MM.1S (cell line): ENCODE measurements at regions not wholly inside any gene's neighbourhood (a gene's known extent, or its start where the extent isn't known, plus 50 kb on each side); places are given as distances from the start of the nearest gene placed in this dataset.

Experiments used
- DNase-seq: peaks from one replicate; pipeline ENCODE4 v3.0.0-alpha.2; 2015
- H2AFZ ChIP-seq: fragments of 300-600 bp; sonication (generic); 2 replicates; pipeline ENCODE4 v1.6.0; 2016; ENCODE audit warnings: antibody characterized with exemption, low read length
- H3F3A ChIP-seq: fragments of 300-600 bp; sonication (generic); 2 replicates; pipeline ENCODE4 v1.6.1; 2016; ENCODE audit warnings: mild to moderate bottlenecking, antibody characterized with exemption, low read length, moderate library complexity, mixed read lengths; ENCODE audit not compliant: insufficient read depth
- H3K27ac ChIP-seq: fragments of 300-600 bp; sonication (generic); 2 replicates; pipeline ENCODE4 v1.5.1; 2016; ENCODE audit warnings: mild to moderate bottlenecking, low read length
- H3K27me3 ChIP-seq: fragments of 300-600 bp; sonication (generic); replicated peaks from 2 replicates; pipeline ENCODE4 v1.6.0; 2016; ENCODE audit warnings: low read length; ENCODE audit not compliant: insufficient read depth
- H3K36me3 ChIP-seq: fragments of 300-600 bp; sonication (generic); replicated peaks from 2 replicates; pipeline ENCODE4 v1.6.1; 2016; ENCODE audit warnings: mild to moderate bottlenecking, low read length, mixed read lengths; ENCODE audit not compliant: insufficient read depth
- H3K4me1 ChIP-seq: fragments of 300-600 bp; sonication (generic); 2 replicates; pipeline ENCODE4 v1.6.1; 2016; ENCODE audit warnings: low read length, mixed read lengths
- H3K4me2 ChIP-seq: fragments of 300-600 bp; sonication (generic); 2 replicates; pipeline ENCODE4 v1.6.0; 2016; ENCODE audit warnings: low read depth, low read length
- H3K4me3 ChIP-seq: fragments of 300-600 bp; sonication (generic); 2 replicates; pipeline ENCODE4 v1.5.1; 2016; ENCODE audit warnings: low read length, mixed read lengths
- H3K79me2 ChIP-seq: fragments of 300-600 bp; sonication (generic); 2 replicates; pipeline ENCODE4 v1.6.1; 2016; ENCODE audit warnings: mixed run types, low read length, mixed read lengths
- H3K9ac ChIP-seq: fragments of 300-600 bp; sonication (generic); 2 replicates; pipeline ENCODE4 v1.6.1; 2016; ENCODE audit warnings: low read length, mixed read lengths
- H3K9me2 ChIP-seq: fragments of 300-600 bp; sonication (generic); replicated peaks from 2 replicates; pipeline ENCODE4 v1.6.1; 2016; ENCODE audit warnings: mild to moderate bottlenecking, low read length, mixed read lengths; ENCODE audit not compliant: insufficient read depth
- H3K9me3 ChIP-seq: fragments of 300-600 bp; sonication (generic); replicated peaks from 2 replicates; pipeline ENCODE4 v1.6.1; 2016; ENCODE audit warnings: mild to moderate bottlenecking, low read length, mixed read lengths; ENCODE audit not compliant: insufficient read depth
- H4K20me1 ChIP-seq: fragments of 300-600 bp; sonication (generic); 2 replicates; pipeline ENCODE4 v1.6.1; 2016; ENCODE audit warnings: mild to moderate bottlenecking, low read length, moderate library complexity, mixed read lengths; ENCODE audit not compliant: insufficient read depth
- CTCF ChIP-seq: fragments of 300-600 bp; sonication (generic); IDR thresholded peaks from 2 replicates; pipeline ENCODE4 v1.5.1; 2016; ENCODE audit warnings: antibody characterized with exemption, low read length, mixed read lengths
- EZH2 ChIP-seq: fragments of 300-600 bp; sonication (generic); optimal IDR thresholded peaks from 2 replicates; pipeline ENCODE3; 2017; ENCODE audit warnings: low read depth, mild to moderate bottlenecking, antibody characterized with exemption, low read length, mixed read lengths
- EZH2phosphoT487 ChIP-seq: fragments of 300-600 bp; sonication (generic); IDR thresholded peaks from 2 replicates; pipeline ENCODE4 v1.6.1; 2018; ENCODE audit warnings: antibody characterized with exemption, low read length

GRCh38 chr1:4083231-4084047 is 183.4 kb upstream of the C1orf174 start:
- H4K20me1 ChIP-seq: no peaks in the 10 kb centered on the region
- H3F3A ChIP-seq: no peaks in the 10 kb centered on the region
- peaks cover 81% of the 10 kb centered on the region for H3K27me3 ChIP-seq
- H3K9me2 ChIP-seq: no peaks in the 10 kb centered on the region
- TF ChIP-seq EZH2 (no peak), EZH2phosphoT487 (no peak), CTCF (no peak)
- no peak for DNase-seq
- H3K4me1 ChIP-seq: no peaks in the 10 kb centered on the region
- H3K79me2 ChIP-seq: no peaks in the 10 kb centered on the region
- no peak overlapping the region for H3K4me3 ChIP-seq
- no peak overlapping the region for H3K4me2 ChIP-seq
- H2AFZ ChIP-seq: no peak overlapping the region
- no peak overlapping the region for H3K27ac ChIP-seq
- H3K36me3 ChIP-seq: no peaks in the 10 kb centered on the region
- no peak overlapping the region for H3K9ac ChIP-seq
- no peaks in the 10 kb centered on the region for H3K9me3 ChIP-seq

- Histone ChIP-seq H3K9me3 (no peaks in the 10 kb centered on the region), H3K27ac (no peak overlapping the region), H3K27me3 (peaks cover 86% of the 10 kb centered on the region), H3K79me2 (no peaks in the 10 kb centered on the region), H3K36me3 (no peaks in the 10 kb centered on the region), H4K20me1 (no peaks in the 10 kb centered on the region), H3F3A (no peaks in the 10 kb centered on the region), H3K4me2 (no peak overlapping the region), H3K9ac (no peak overlapping the region), H2AFZ (no peak overlapping the region), H3K9me2 (no peaks in the 10 kb centered on the region), H3K4me3 (no peak overlapping the region), H3K4me1 (no peaks in the 10 kb centered on the region)
- TF ChIP-seq CTCF: no peak
- TF ChIP-seq EZH2: no peak
- TF ChIP-seq EZH2phosphoT487: no peak
- no peak for DNase-seq
Observed at GRCh38 chr1:4084048-4084431, 184.0 kb upstream of the C1orf174 start.

GRCh38 chr1:4084446-4084845 is 184.4 kb upstream of the C1orf174 start:
- Histone ChIP-seq H3K36me3 (no peaks in the 10 kb centered on the region), H3K4me3 (no peak overlapping the region), H4K20me1 (no peaks in the 10 kb centered on the region), H3K4me2 (no peak overlapping the region), H3K9me3 (no peaks in the 10 kb centered on the region), H2AFZ (no peak overlapping the region), H3K27me3 (peaks cover 90% of the 10 kb centered on the region), H3K27ac (no peak overlapping the region), H3K9me2 (no peaks in the 10 kb centered on the region), H3F3A (no peaks in the 10 kb centered on the region), H3K4me1 (no peaks in the 10 kb centered on the region), H3K79me2 (no peaks in the 10 kb centered on the region), H3K9ac (no peak overlapping the region)
- TF ChIP-seq EZH2phosphoT487: no peak
- no peak for DNase-seq

GRCh38 chr1:4084896-4085295 is 184.8 kb upstream of the C1orf174 start:
- Histone ChIP-seq H4K20me1 (no peaks in the 10 kb centered on the region), H3K27me3 (peaks cover 94% of the 10 kb centered on the region), H3K9me2 (no peaks in the 10 kb centered on the region), H3K4me3 (no peak overlapping the region), H3K27ac (no peak overlapping the region), H3K9me3 (no peaks in the 10 kb centered on the region), H3F3A (no peaks in the 10 kb centered on the region), H3K9ac (no peak overlapping the region), H3K79me2 (no peaks in the 10 kb centered on the region), H2AFZ (no peak overlapping the region), H3K4me2 (no peak overlapping the region), H3K4me1 (no peaks in the 10 kb centered on the region), H3K36me3 (no peaks in the 10 kb centered on the region)
- no peak for TF ChIP-seq EZH2phosphoT487
- no peak for TF ChIP-seq CTCF
- TF ChIP-seq EZH2: no peak
- no peak for DNase-seq
